IMR-90 (cell line): ENCODE measurements at regions not wholly inside any gene's neighbourhood (a gene's known extent, or its start where the extent isn't known, plus 50 kb on each side); places are given as distances from the start of the nearest gene placed in this dataset.
"Not testable (repeated sequence)": the region's sequence is repeated elsewhere in the genome, so short reads cannot be mapped to it uniquely, and the experiment has no call there.

Experiments used
- ATAC-seq: fragments of 200-7000 bp; cut with Tn5 transposase; 2 replicates; pipeline ENCODE4 v1.9.1; 2020; ENCODE audit warnings: low read depth, mild to moderate bottlenecking, moderate library complexity
- BruUV-seq: library from RNA; stranded (reverse); fragments of 400-500 nt; replicated peaks from 2 replicates; lab custom pipeline; 2021; lab: Mats Ljungman, UMichigan
- CTCF ChIA-PET: fragments of 300-600 bp; formaldehyde crosslinking; extraction: SDS; loops from one replicate; lab custom pipeline; 2021; ENCODE audit warnings: antibody characterized with exemption; lab: Yijun Ruan, JAX
- POLR2A ChIA-PET: fragments of 300-600 bp; sonication (Branson Sonifier 250); formaldehyde crosslinking; loops from one replicate; lab custom pipeline; 2022; ENCODE audit warnings: antibody characterized with exemption; ENCODE audit not compliant: unreplicated experiment; lab: Charles Lee
- DNase-seq: peaks from one replicate; pipeline ENCODE4 v3.0.0; 2013
- H2AFZ ChIP-seq: replicated peaks from 2 replicates; pipeline ENCODE3; 2013; ENCODE audit warnings: low read length, mild to moderate bottlenecking; ENCODE audit not compliant: poor library complexity
- H2AK5ac ChIP-seq: 2 replicates; pipeline ENCODE4 v1.6.1; 2013; ENCODE audit warnings: low read depth, low read length, inconsistent platforms
- H2AK9ac ChIP-seq: replicated peaks from 2 replicates; pipeline ENCODE3; 2013; ENCODE audit warnings: mild to moderate bottlenecking, low read depth, low read length, moderate library complexity; ENCODE audit not compliant: poor library complexity
- H2BK120ac ChIP-seq: 2 replicates; pipeline ENCODE4 v1.6.1; 2013; ENCODE audit warnings: low read depth, low read length, inconsistent platforms
- H2BK15ac ChIP-seq: 3 replicates; pipeline ENCODE4 v1.6.1; 2013; ENCODE audit warnings: low read depth, low read length, inconsistent platforms
- H2BK20ac ChIP-seq: 2 replicates; pipeline ENCODE4 v1.6.1; 2013; ENCODE audit warnings: low read depth, mild to moderate bottlenecking, inconsistent platforms, low read length, moderate library complexity
- H2BK5ac ChIP-seq: 2 replicates; pipeline ENCODE4 v1.6.1; 2013; ENCODE audit warnings: mild to moderate bottlenecking, low read depth, low read length, inconsistent platforms; ENCODE audit not compliant: poor library complexity, severe bottlenecking
- H3K14ac ChIP-seq: replicated peaks from 2 replicates; pipeline ENCODE4 v1.6.1; 2013; ENCODE audit warnings: low read depth, low read length, inconsistent platforms
- H3K18ac ChIP-seq: 2 replicates; pipeline ENCODE4 v1.6.1; 2013; ENCODE audit warnings: low read depth, low read length, control low read depth
- H3K23ac ChIP-seq: 2 replicates; pipeline ENCODE4 v1.6.1; 2013; ENCODE audit warnings: low read depth, low read length, inconsistent platforms
- H3K27ac ChIP-seq: 2 replicates; pipeline ENCODE4 v1.5.1; 2013; ENCODE audit warnings: mild to moderate bottlenecking, control low read depth, low read length; ENCODE audit not compliant: insufficient read depth
- H3K27me3 ChIP-seq: 2 replicates; pipeline ENCODE4 v1.6.1; 2013; ENCODE audit warnings: low read length; ENCODE audit not compliant: control insufficient read depth, insufficient read depth
- H3K36me3 ChIP-seq: 2 replicates; pipeline ENCODE4 v1.6.1; 2013; ENCODE audit warnings: low read length, mixed read lengths; ENCODE audit not compliant: control insufficient read depth, insufficient read depth
- H3K4ac ChIP-seq: 2 replicates; pipeline ENCODE4 v1.6.1; 2013; ENCODE audit warnings: low read depth, low read length, inconsistent platforms
- H3K4me1 ChIP-seq: 2 replicates; pipeline ENCODE4 v1.6.1; 2013; ENCODE audit warnings: low read length, mixed read lengths; ENCODE audit not compliant: control insufficient read depth, insufficient read depth
- H3K4me2 ChIP-seq: 2 replicates; pipeline ENCODE4 v1.6.1; 2013; ENCODE audit warnings: low read depth, mild to moderate bottlenecking, control low read depth, low read length, moderate library complexity
- H3K4me3 ChIP-seq: 2 replicates; pipeline ENCODE4 v1.5.1; 2013; ENCODE audit warnings: low read depth, mild to moderate bottlenecking, control low read depth, low read length, moderate library complexity; ENCODE audit not compliant: insufficient read depth
- H3K56ac ChIP-seq: 2 replicates; pipeline ENCODE4 v1.6.1; 2013; ENCODE audit warnings: low read length, inconsistent platforms; ENCODE audit not compliant: insufficient read depth; ENCODE audit errors: extremely low read depth
- H3K79me1 ChIP-seq, 2 experiments: 2 replicates each; pipeline ENCODE4 v1.6.1; 2013; ENCODE audit warnings: low read length in 2 of 2, inconsistent platforms in 1 of 2, low read depth in 1 of 2
- H3K9ac ChIP-seq: 2 replicates; pipeline ENCODE4 v1.6.1; 2013; ENCODE audit warnings: low read depth, low read length, control low read depth
- H3K9me1 ChIP-seq: 2 replicates; pipeline ENCODE4 v1.6.1; 2013; ENCODE audit warnings: low read length, inconsistent platforms; ENCODE audit not compliant: insufficient read depth
- H3K9me3 ChIP-seq: 2 replicates; pipeline ENCODE4 v1.6.1; 2013; ENCODE audit warnings: low read length; ENCODE audit not compliant: control insufficient read depth, insufficient read depth
- H4K20me1 ChIP-seq: 2 replicates; pipeline ENCODE4 v1.6.1; 2013; ENCODE audit warnings: low read length, inconsistent platforms; ENCODE audit not compliant: insufficient read depth
- H4K5ac ChIP-seq: 2 replicates; pipeline ENCODE4 v1.6.1; 2013; ENCODE audit warnings: mild to moderate bottlenecking, low read depth, low read length, control low read depth
- H4K8ac ChIP-seq, 2 experiments: 2 replicates each; pipeline ENCODE4 v1.6.1; 2013; ENCODE audit warnings: low read depth in 2 of 2, low read length in 2 of 2, control low read depth in 1 of 2, inconsistent platforms in 1 of 2
- H4K91ac ChIP-seq: 2 replicates; pipeline ENCODE4 v1.6.1; 2013; ENCODE audit warnings: low read depth, low read length, inconsistent platforms; ENCODE audit not compliant: insufficient read depth
- WGBS, 2 experiments: methylation state at CpG; one replicate each; pipeline versions ENCODE4 v1.1.5 to v1.1.7; 2013; ENCODE audit warnings: missing lambda C conversion rate in 2 of 2; ENCODE audit not compliant: insufficient read length in 1 of 2; ENCODE audit errors: extremely low coverage in 2 of 2; 5-methylcytosine and 5-hydroxymethylcytosine counted together
- dilution Hi-C: fragments of 300-500 bp; cut with HindIII; formaldehyde crosslinking; loops from one replicate; pipeline ENCODE4 v1.14.3; 2018; ENCODE audit warnings: low sequenced_read_pairs; ENCODE audit not compliant: unreplicated experiment
- in situ Hi-C: fragments of 300-500 bp; cut with MboI; formaldehyde crosslinking; loops from 3 replicates; pipeline ENCODE4 v1.14.3; 2019; ENCODE audit warnings: low sequenced_read_pairs, inconsistent platforms, mixed read lengths
- intact Hi-C: fragments of 100-400 bp; cut with micrococcal nuclease; formaldehyde crosslinking; loops from 2 replicates; pipeline ENCODE4 v1.10.0; 2022

- H3K27me3 ChIP-seq, BruUV-seq, H3K56ac ChIP-seq, H3K9me1 ChIP-seq, dilution Hi-C loops, ATAC-seq, H3K4me1 ChIP-seq, H2AK9ac ChIP-seq, POLR2A ChIA-PET, H3K9ac ChIP-seq, H4K20me1 ChIP-seq, H3K4me3 ChIP-seq, H2BK15ac ChIP-seq, CTCF ChIA-PET, H3K4ac ChIP-seq, H4K91ac ChIP-seq, H2AFZ ChIP-seq, DNase-seq, H4K5ac ChIP-seq, H3K27ac ChIP-seq, H3K36me3 ChIP-seq, H2AK5ac ChIP-seq, H4K8ac ChIP-seq, H2BK120ac ChIP-seq, H2BK5ac ChIP-seq, H3K9me3 ChIP-seq, intact Hi-C loops, in situ Hi-C loops, H3K14ac ChIP-seq, H2BK20ac ChIP-seq, H3K18ac ChIP-seq, H3K23ac ChIP-seq, H3K79me1 ChIP-seq, H3K4me2 ChIP-seq: not testable (repeated sequence)
- 100% methylated on average over 2 of the region's 11 CpGs; no CpG with 5 or more reads in 1 of the 2 experiments for WGBS, 2 experiments
Observed at GRCh38 chr5:75859621-75860020, 142.4 kb upstream of the POC5 start.
